Kidney (tissue), 13 donors: ENCODE measurements at regions not wholly inside any gene's neighbourhood (a gene's known extent, or its start where the extent isn't known, plus 50 kb on each side); places are given as distances from the start of the nearest gene placed in this dataset.

ENCODE experiments used
- DNase-seq, 5 donors: peaks; one replicate each; pipeline ENCODE4 v3.0.0-alpha.2; 2013 to 2020
- FAIRE-seq: peaks from 2 replicates; lab custom pipeline; 2012; peaks lifted over from hg19 to GRCh38; lab: Jason Lieb, UNC
- H3K27ac ChIP-seq, 2 donors: one replicate each; pipeline ENCODE4 v1.7.0; 2013; ENCODE audit warnings: low read depth in 2 of 2, low read length in 2 of 2, inconsistent platforms in 1 of 2
- H3K27me3 ChIP-seq: one replicate; pipeline ENCODE4 v1.7.1; 2013; ENCODE audit warnings: low read length, inconsistent platforms; ENCODE audit not compliant: control insufficient read depth, insufficient read depth
- H3K36me3 ChIP-seq, 3 donors: one replicate each; pipeline versions ENCODE4 v1.7.0 to v1.7.1; 2013; ENCODE audit warnings: low read length in 3 of 3, control low read depth in 1 of 3, inconsistent platforms in 1 of 3; ENCODE audit not compliant: insufficient read depth in 3 of 3, control insufficient read depth in 2 of 3
- H3K4me1 ChIP-seq, 3 donors: one replicate each; pipeline versions ENCODE4 v1.7.0 to v1.7.1; 2013; ENCODE audit warnings: low read length in 3 of 3, inconsistent platforms in 1 of 3, low read depth in 1 of 3; ENCODE audit not compliant: control insufficient read depth in 2 of 3, insufficient read depth in 2 of 3
- H3K4me3 ChIP-seq, 3 donors: one replicate each; pipeline versions ENCODE4 v1.7.0 to v1.8.1; 2013; ENCODE audit warnings: low read length in 3 of 3, control low read depth in 1 of 3, inconsistent platforms in 1 of 3
- H3K9ac ChIP-seq, 3 donors: one replicate each; pipeline versions ENCODE4 v1.7.0 to v1.7.1; 2013; ENCODE audit warnings: low read length in 3 of 3, control low read depth in 1 of 3, inconsistent platforms in 1 of 3
- H3K9me3 ChIP-seq, 3 donors: one replicate each; pipeline versions ENCODE4 v1.7.0 to v1.7.1; 2013; ENCODE audit warnings: low read length in 3 of 3, control low read depth in 1 of 3, inconsistent platforms in 1 of 3; ENCODE audit not compliant: control insufficient read depth in 2 of 3, insufficient read depth in 1 of 3
- intact Hi-C: fragments of 100-400 bp; cut with DNase I; formaldehyde crosslinking; loops from one replicate; pipeline ENCODE4 v1.11.1; 2022
- TF ChIP-seq, protein P1 (sequence below): IDR thresholded peaks from 3 replicates; pipeline ENCODE4 v1.5.1; 2012; ENCODE audit warnings: mild to moderate bottlenecking, moderate library complexity, borderline replicate concordance; ENCODE audit not compliant: insufficient read depth; ENCODE audit errors: extremely low read depth
- donor health status: control.
- donor health status: control.
- donor health status: control.
- donor health status: control.
- donor health status: control.
- donor health status: DM: yes; HTN: yes; CAD: no.
- donor health status: Normal renal cell carcinoma (clear cell type).

DNA sequence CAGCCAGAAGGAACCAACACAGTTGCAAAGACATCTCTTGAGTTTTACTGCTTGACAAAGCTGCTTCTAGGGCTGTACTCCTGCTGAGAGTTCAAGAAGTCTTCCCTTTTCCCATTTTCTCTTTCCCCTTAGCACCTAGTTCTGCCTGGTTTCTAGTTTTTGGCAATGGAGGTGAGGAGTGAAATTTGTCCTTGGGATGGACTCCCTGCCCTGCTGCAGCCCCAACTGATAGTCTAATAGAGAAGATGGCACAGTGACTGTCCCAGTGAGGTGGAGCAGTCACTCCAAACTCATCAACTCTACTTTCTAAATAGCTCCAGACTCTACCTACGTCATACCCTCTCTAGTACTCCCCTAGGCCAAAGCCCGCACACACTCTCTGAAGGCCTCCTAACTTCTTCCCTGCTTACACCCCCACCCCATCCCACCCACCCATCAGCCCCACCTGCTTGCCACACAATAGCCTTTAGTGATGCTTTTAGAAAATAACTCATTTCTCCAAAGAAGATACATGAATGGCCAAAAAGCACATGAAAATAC, 164.4 kb downstream of the DDX1 start:
- intact Hi-C loops: no loop called here
- H3K9ac ChIP-seq: no peak overlapping the region
- TF ChIP-seq, protein P1, sequence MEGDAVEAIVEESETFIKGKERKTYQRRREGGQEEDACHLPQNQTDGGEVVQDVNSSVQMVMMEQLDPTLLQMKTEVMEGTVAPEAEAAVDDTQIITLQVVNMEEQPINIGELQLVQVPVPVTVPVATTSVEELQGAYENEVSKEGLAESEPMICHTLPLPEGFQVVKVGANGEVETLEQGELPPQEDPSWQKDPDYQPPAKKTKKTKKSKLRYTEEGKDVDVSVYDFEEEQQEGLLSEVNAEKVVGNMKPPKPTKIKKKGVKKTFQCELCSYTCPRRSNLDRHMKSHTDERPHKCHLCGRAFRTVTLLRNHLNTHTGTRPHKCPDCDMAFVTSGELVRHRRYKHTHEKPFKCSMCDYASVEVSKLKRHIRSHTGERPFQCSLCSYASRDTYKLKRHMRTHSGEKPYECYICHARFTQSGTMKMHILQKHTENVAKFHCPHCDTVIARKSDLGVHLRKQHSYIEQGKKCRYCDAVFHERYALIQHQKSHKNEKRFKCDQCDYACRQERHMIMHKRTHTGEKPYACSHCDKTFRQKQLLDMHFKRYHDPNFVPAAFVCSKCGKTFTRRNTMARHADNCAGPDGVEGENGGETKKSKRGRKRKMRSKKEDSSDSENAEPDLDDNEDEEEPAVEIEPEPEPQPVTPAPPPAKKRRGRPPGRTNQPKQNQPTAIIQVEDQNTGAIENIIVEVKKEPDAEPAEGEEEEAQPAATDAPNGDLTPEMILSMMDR: no peak
- H3K27ac ChIP-seq: no peak overlapping the region
- no peaks in the 10 kb centered on the region for H3K9me3 ChIP-seq
- no peak for FAIRE-seq
- no peak overlapping the region for H3K4me3 ChIP-seq
- H3K27me3 ChIP-seq: no peaks in the 10 kb centered on the region
- DNase-seq: no peak
- no peaks in the 10 kb centered on the region for H3K36me3 ChIP-seq
- H3K4me1 ChIP-seq: no peaks in the 10 kb centered on the region

DNA sequence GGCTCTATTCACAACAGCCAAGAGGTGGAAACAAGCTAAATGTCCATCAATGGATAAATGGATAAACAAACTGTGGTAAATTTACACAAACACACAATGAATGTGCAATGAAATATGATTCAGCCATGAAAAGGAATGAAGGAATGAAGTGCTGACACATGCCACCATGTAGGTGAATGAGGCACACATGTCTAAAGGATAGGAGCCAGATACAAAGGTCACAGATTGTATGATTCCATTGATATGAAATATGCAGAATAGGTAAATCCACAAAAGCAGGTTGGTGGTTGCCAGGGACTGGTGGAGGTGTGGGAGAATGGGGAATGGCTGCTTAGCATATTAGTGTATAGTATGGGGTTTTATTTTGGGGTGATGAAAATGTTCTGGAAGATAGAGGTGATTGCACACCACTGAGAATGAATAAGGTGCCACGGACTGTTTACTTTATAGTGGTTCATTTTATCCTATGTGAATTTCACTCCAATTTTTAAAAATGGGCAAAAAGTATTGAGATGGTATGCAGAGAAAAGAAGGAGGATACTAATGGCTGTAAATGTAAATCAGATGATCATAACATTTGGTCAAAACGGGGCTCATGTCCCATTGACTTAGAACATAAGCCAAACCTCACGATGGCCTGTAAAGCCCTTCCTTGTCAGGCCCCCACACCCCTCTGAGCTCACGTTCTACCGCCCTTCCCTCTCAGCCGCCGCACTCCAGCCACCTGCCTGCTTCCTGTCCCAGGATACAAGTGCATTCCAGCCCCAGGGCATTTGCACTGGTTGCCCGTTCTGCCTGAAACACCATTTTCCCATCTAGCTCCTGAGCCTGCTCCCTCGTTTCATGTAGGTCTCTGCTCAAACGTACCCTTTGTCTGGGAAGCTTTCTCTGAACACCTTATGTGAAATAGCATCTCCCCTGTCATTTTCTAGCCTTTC, 165.5 kb downstream of the DDX1 start:
- Histone ChIP-seq H3K27ac (no peak overlapping the region), H3K4me1 (no peaks in the 10 kb centered on the region), H3K9me3 (no peaks in the 10 kb centered on the region), H3K36me3 (no peaks in the 10 kb centered on the region), H3K9ac (no peak overlapping the region), H3K27me3 (no peaks in the 10 kb centered on the region), H3K4me3 (no peak overlapping the region)
- FAIRE-seq: no peak
- DNase-seq: no peak
- intact Hi-C loops: no loop called here
- TF ChIP-seq, protein P1: no peak

GRCh38 chr2:15757820-15758586, 166.3 kb downstream of the DDX1 start:
- H3K36me3 ChIP-seq: no peaks in the 10 kb centered on the region
- DNase-seq (no peak), FAIRE-seq (no peak)
- TF ChIP-seq, protein P1: no peak
- no peak overlapping the region for H3K9ac ChIP-seq
- no peaks in the 10 kb centered on the region for H3K4me1 ChIP-seq
- no peak overlapping the region for H3K27ac ChIP-seq
- H3K4me3 ChIP-seq: no peak overlapping the region
- intact Hi-C loops: no loop called here
- no peaks in the 10 kb centered on the region for H3K9me3 ChIP-seq
- no peaks in the 10 kb centered on the region for H3K27me3 ChIP-seq
